NCI-H1417 (cell line): ENCODE measurements at regions not wholly inside any gene's neighbourhood (a gene's known extent, or its start where the extent isn't known, plus 50 kb on each side); places are given as distances from the start of the nearest gene placed in this dataset.
"Not testable (repeated sequence)": the region's sequence is repeated elsewhere in the genome, so short reads cannot be mapped to it uniquely, and the experiment has no call there.

ENCODE experiments used
- DNase-seq, 3 experiments: peaks; one replicate each; lab custom pipeline; 2025; lab: John Stamatoyannopoulos, UW

- no peak for DNase-seq
Measured at GRCh38 chr1:221965252-221965651, 223.4 kb upstream of the DUSP10 start.

GRCh38 chr1:221963742-221964141, 221.9 kb upstream of the DUSP10 start:
- no peak for DNase-seq

GRCh38 chr1:221962385-221962784, 220.5 kb upstream of the DUSP10 start:
- no peak for DNase-seq

- DNase-seq: no peak
Measured at GRCh38 chr1:221961532-221962292, 219.8 kb upstream of the DUSP10 start.

GRCh38 chr1:221958161-221958562, 216.3 kb upstream of the DUSP10 start:
- not testable (repeated sequence) for DNase-seq

- not testable (repeated sequence) for DNase-seq
Measured at GRCh38 chr1:221957350-221957749, 215.5 kb upstream of the DUSP10 start.

- DNase-seq: no peak
Measured at GRCh38 chr1:221949996-221950395, 208.1 kb upstream of the DUSP10 start.

- no peak for DNase-seq
Measured at GRCh38 chr1:221948459-221948858, 206.6 kb upstream of the DUSP10 start.

- no peak for DNase-seq
Measured at GRCh38 chr1:221947731-221948130, 205.8 kb upstream of the DUSP10 start.

- no peak for DNase-seq
Measured at GRCh38 chr1:221946768-221947167, 204.9 kb upstream of the DUSP10 start.

- DNase-seq: no peak
Measured at GRCh38 chr1:221945669-221946068, 203.8 kb upstream of the DUSP10 start.

GRCh38 chr1:221944247-221944870, 202.5 kb upstream of the DUSP10 start:
- DNase-seq: no peak

GRCh38 chr1:221940631-221941030, 198.7 kb upstream of the DUSP10 start:
- DNase-seq: no peak

- peak in 1 of 3 experiments; percentile 22 for DNase-seq
Measured at GRCh38 chr1:221939607-221940006, 197.7 kb upstream of the DUSP10 start.

- no peak for DNase-seq
Measured at GRCh38 chr1:221937155-221937953, 195.5 kb upstream of the DUSP10 start.

- DNase-seq: no peak
Measured at GRCh38 chr1:221933814-221934213, 191.9 kb upstream of the DUSP10 start.

GRCh38 chr1:221926441-221926840, 184.6 kb upstream of the DUSP10 start:
- DNase-seq: no peak

- DNase-seq: no peak
Measured at GRCh38 chr1:221925947-221926346, 184.1 kb upstream of the DUSP10 start.

- DNase-seq: no peak
Measured at GRCh38 chr1:221923929-221924598, 182.2 kb upstream of the DUSP10 start.

- DNase-seq: no peak
Measured at GRCh38 chr1:221921936-221922335, 180.0 kb upstream of the DUSP10 start.

- no peak for DNase-seq
Measured at GRCh38 chr1:221919743-221920142, 177.9 kb upstream of the DUSP10 start.

GRCh38 chr1:221919341-221919740, 177.5 kb upstream of the DUSP10 start:
- no peak for DNase-seq
